ENCODE measurements at regions not wholly inside any gene's neighbourhood (a gene's known extent, or its start where the extent isn't known, plus 50 kb on each side); places are given as distances from the start of the nearest gene placed in this dataset.

DNA sequence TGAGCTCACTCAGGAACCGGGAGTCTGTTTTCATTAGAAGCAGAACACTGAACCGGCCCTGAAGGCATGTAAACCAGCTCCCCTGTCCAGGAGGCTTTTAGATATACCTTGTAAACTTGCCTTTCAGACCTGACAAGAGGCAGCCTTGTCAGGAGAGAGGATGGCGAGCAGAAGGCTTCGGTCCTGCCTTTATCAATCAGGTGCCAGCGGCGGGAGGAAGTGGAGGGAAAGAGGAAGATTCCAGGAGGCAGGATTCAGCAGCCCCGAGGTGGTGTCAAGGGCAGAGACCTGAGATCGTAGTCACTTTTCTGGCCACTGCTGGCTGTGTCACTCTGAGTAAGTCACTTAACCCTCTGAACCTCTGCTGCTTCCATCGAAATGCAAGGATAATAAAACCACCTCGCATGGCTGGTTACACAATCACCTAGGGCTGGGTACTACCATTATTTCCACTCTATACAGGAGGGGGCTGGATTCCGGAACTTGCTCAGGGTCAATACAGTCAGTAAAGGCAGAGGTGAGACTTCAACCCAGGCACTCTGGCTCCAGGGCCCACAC, 181.0 kb downstream of the CHST1 start:
- TF ChIP-seq, protein P1, sequence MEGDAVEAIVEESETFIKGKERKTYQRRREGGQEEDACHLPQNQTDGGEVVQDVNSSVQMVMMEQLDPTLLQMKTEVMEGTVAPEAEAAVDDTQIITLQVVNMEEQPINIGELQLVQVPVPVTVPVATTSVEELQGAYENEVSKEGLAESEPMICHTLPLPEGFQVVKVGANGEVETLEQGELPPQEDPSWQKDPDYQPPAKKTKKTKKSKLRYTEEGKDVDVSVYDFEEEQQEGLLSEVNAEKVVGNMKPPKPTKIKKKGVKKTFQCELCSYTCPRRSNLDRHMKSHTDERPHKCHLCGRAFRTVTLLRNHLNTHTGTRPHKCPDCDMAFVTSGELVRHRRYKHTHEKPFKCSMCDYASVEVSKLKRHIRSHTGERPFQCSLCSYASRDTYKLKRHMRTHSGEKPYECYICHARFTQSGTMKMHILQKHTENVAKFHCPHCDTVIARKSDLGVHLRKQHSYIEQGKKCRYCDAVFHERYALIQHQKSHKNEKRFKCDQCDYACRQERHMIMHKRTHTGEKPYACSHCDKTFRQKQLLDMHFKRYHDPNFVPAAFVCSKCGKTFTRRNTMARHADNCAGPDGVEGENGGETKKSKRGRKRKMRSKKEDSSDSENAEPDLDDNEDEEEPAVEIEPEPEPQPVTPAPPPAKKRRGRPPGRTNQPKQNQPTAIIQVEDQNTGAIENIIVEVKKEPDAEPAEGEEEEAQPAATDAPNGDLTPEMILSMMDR (IDR thresholded peaks at IDR 0.05) = no peak
- no peak for TF ChIP-seq POLR2AphosphoS5 (IDR thresholded peaks at IDR 0.05)

Measured in gastroesophageal sphincter (tissue), 3 donors.